ENCODE measurements at regions not wholly inside any gene's neighbourhood (a gene's known extent, or its start where the extent isn't known, plus 50 kb on each side); places are given as distances from the start of the nearest gene placed in this dataset.

GRCh38 chr21:23083242-23083641 is 2085.0 kb downstream of the NCAM2 start:
- peaks cover 9% of the 10 kb centered on the region for H3K9me3 ChIP-seq (ENCODE audit: control insufficient read depth, insufficient read depth, low read length)
- H3K27ac ChIP-seq (ENCODE audit: low read depth, low read length) = no peak overlapping the region
- H3K36me3 ChIP-seq (ENCODE audit: control insufficient read depth, insufficient read depth, low read length) = no peaks in the 10 kb centered on the region

GRCh38 chr21:23093259-23093658 is 2095.1 kb downstream of the NCAM2 start:
- Histone ChIP-seq H3K9me3 (ENCODE audit: control insufficient read depth, insufficient read depth, low read length) (peaks cover 35% of the 10 kb centered on the region), H3K9ac (ENCODE audit: low read depth, low read length) (no peak overlapping the region), H3K4me1 (ENCODE audit: control insufficient read depth, insufficient read depth, low read length) (no peaks in the 10 kb centered on the region), H3K27me3 (ENCODE audit: control insufficient read depth, insufficient read depth, low read length) (no peaks in the 10 kb centered on the region), H3K4me3 (ENCODE audit: low read depth, low read length) (no peak overlapping the region), H3K27ac (ENCODE audit: low read depth, low read length) (no peak overlapping the region), H3K36me3 (ENCODE audit: control insufficient read depth, insufficient read depth, low read length) (no peaks in the 10 kb centered on the region)

More at GRCh38 chr21:23083242-23083641, 2085.0 kb downstream of the NCAM2 start:
- no peaks in the 10 kb centered on the region for H3K27me3 ChIP-seq (ENCODE audit: control insufficient read depth, insufficient read depth, low read length)
- no peak overlapping the region for H3K4me3 ChIP-seq (ENCODE audit: low read depth, low read length)
- H3K9ac ChIP-seq (ENCODE audit: low read depth, low read length) = no peak overlapping the region
- no peaks in the 10 kb centered on the region for H3K4me1 ChIP-seq (ENCODE audit: control insufficient read depth, insufficient read depth, low read length)

GRCh38 chr21:23099185-23099584 is 2101.0 kb downstream of the NCAM2 start:
- H3K36me3 ChIP-seq (ENCODE audit: control insufficient read depth, insufficient read depth, low read length) = no peaks in the 10 kb centered on the region
- no peak overlapping the region for H3K27ac ChIP-seq (ENCODE audit: low read depth, low read length)
- no peaks in the 10 kb centered on the region for H3K4me1 ChIP-seq (ENCODE audit: control insufficient read depth, insufficient read depth, low read length)
- H3K9me3 ChIP-seq (ENCODE audit: control insufficient read depth, insufficient read depth, low read length) = peaks cover 30% of the 10 kb centered on the region
- no peak overlapping the region for H3K9ac ChIP-seq (ENCODE audit: low read depth, low read length)
- H3K4me3 ChIP-seq (ENCODE audit: low read depth, low read length) = no peak overlapping the region
- H3K27me3 ChIP-seq (ENCODE audit: control insufficient read depth, insufficient read depth, low read length) = no peaks in the 10 kb centered on the region

GRCh38 chr21:23101111-23101510 is 2102.9 kb downstream of the NCAM2 start:
- Histone ChIP-seq H3K4me1 (ENCODE audit: control insufficient read depth, insufficient read depth, low read length) (no peaks in the 10 kb centered on the region), H3K4me3 (ENCODE audit: low read depth, low read length) (no peak overlapping the region), H3K27ac (ENCODE audit: low read depth, low read length) (no peak overlapping the region), H3K36me3 (ENCODE audit: control insufficient read depth, insufficient read depth, low read length) (no peaks in the 10 kb centered on the region), H3K27me3 (ENCODE audit: control insufficient read depth, insufficient read depth, low read length) (no peaks in the 10 kb centered on the region), H3K9me3 (ENCODE audit: control insufficient read depth, insufficient read depth, low read length) (peaks cover 33% of the 10 kb centered on the region), H3K9ac (ENCODE audit: low read depth, low read length) (no peak overlapping the region)

GRCh38 chr21:23108533-23108932 is 2110.3 kb downstream of the NCAM2 start:
- Histone ChIP-seq H3K4me3 (ENCODE audit: low read depth, low read length) (no peak overlapping the region), H3K27me3 (ENCODE audit: control insufficient read depth, insufficient read depth, low read length) (no peaks in the 10 kb centered on the region), H3K4me1 (ENCODE audit: control insufficient read depth, insufficient read depth, low read length) (no peaks in the 10 kb centered on the region), H3K36me3 (ENCODE audit: control insufficient read depth, insufficient read depth, low read length) (no peaks in the 10 kb centered on the region), H3K9ac (ENCODE audit: low read depth, low read length) (no peak overlapping the region), H3K9me3 (ENCODE audit: control insufficient read depth, insufficient read depth, low read length) (peaks cover 10% of the 10 kb centered on the region), H3K27ac (ENCODE audit: low read depth, low read length) (no peak overlapping the region)

- H3K4me1 ChIP-seq (ENCODE audit: control insufficient read depth, insufficient read depth, low read length) = no peaks in the 10 kb centered on the region
- H3K27ac ChIP-seq (ENCODE audit: low read depth, low read length) = no peak overlapping the region
- H3K9me3 ChIP-seq (ENCODE audit: control insufficient read depth, insufficient read depth, low read length) = peaks cover 4% of the 10 kb centered on the region
- no peaks in the 10 kb centered on the region for H3K27me3 ChIP-seq (ENCODE audit: control insufficient read depth, insufficient read depth, low read length)
- H3K9ac ChIP-seq (ENCODE audit: low read depth, low read length) = no peak overlapping the region
- H3K36me3 ChIP-seq (ENCODE audit: control insufficient read depth, insufficient read depth, low read length) = no peaks in the 10 kb centered on the region
- H3K4me3 ChIP-seq (ENCODE audit: low read depth, low read length) = no peak overlapping the region
These were observed 2112.9 kb downstream of the NCAM2 start for GRCh38 chr21:23111070-23111600.

GRCh38 chr21:23119491-23119890 is 2121.3 kb downstream of the NCAM2 start:
- Histone ChIP-seq H3K4me3 (ENCODE audit: low read depth, low read length) (no peak overlapping the region), H3K27me3 (ENCODE audit: control insufficient read depth, insufficient read depth, low read length) (no peaks in the 10 kb centered on the region), H3K36me3 (ENCODE audit: control insufficient read depth, insufficient read depth, low read length) (no peaks in the 10 kb centered on the region), H3K27ac (ENCODE audit: low read depth, low read length) (no peak overlapping the region), H3K4me1 (ENCODE audit: control insufficient read depth, insufficient read depth, low read length) (no peaks in the 10 kb centered on the region), H3K9me3 (ENCODE audit: control insufficient read depth, insufficient read depth, low read length) (no peaks in the 10 kb centered on the region), H3K9ac (ENCODE audit: low read depth, low read length) (no peak overlapping the region)

- Histone ChIP-seq H3K27me3 (ENCODE audit: control insufficient read depth, insufficient read depth, low read length) (no peaks in the 10 kb centered on the region), H3K4me3 (ENCODE audit: low read depth, low read length) (no peak overlapping the region), H3K9me3 (ENCODE audit: control insufficient read depth, insufficient read depth, low read length) (no peaks in the 10 kb centered on the region), H3K36me3 (ENCODE audit: control insufficient read depth, insufficient read depth, low read length) (no peaks in the 10 kb centered on the region), H3K27ac (ENCODE audit: low read depth, low read length) (no peak overlapping the region), H3K9ac (ENCODE audit: low read depth, low read length) (no peak overlapping the region), H3K4me1 (ENCODE audit: control insufficient read depth, insufficient read depth, low read length) (no peaks in the 10 kb centered on the region)
These were observed 2129.8 kb downstream of the NCAM2 start for GRCh38 chr21:23127973-23128372.

- Histone ChIP-seq H3K4me3 (ENCODE audit: low read depth, low read length) (no peak overlapping the region), H3K4me1 (ENCODE audit: control insufficient read depth, insufficient read depth, low read length) (no peaks in the 10 kb centered on the region), H3K9me3 (ENCODE audit: control insufficient read depth, insufficient read depth, low read length) (no peaks in the 10 kb centered on the region; the same call in 1 of the 2 replicates), H3K27me3 (ENCODE audit: control insufficient read depth, insufficient read depth, low read length) (no peaks in the 10 kb centered on the region), H3K27ac (ENCODE audit: low read depth, low read length) (no peak overlapping the region), H3K9ac (ENCODE audit: low read depth, low read length) (no peak overlapping the region), H3K36me3 (ENCODE audit: control insufficient read depth, insufficient read depth, low read length) (no peaks in the 10 kb centered on the region)
These were observed 2132.1 kb downstream of the NCAM2 start for GRCh38 chr21:23130308-23130707.

GRCh38 chr21:23131177-23131576 is 2133.0 kb downstream of the NCAM2 start:
- H3K27ac ChIP-seq (ENCODE audit: low read depth, low read length) = no peak overlapping the region
- no peak overlapping the region for H3K4me3 ChIP-seq (ENCODE audit: low read depth, low read length)
- no peaks in the 10 kb centered on the region for H3K4me1 ChIP-seq (ENCODE audit: control insufficient read depth, insufficient read depth, low read length)
- no peaks in the 10 kb centered on the region; the same call in 1 of the 2 replicates for H3K9me3 ChIP-seq (ENCODE audit: control insufficient read depth, insufficient read depth, low read length)
- no peaks in the 10 kb centered on the region for H3K27me3 ChIP-seq (ENCODE audit: control insufficient read depth, insufficient read depth, low read length)
- no peak overlapping the region for H3K9ac ChIP-seq (ENCODE audit: low read depth, low read length)
- no peaks in the 10 kb centered on the region for H3K36me3 ChIP-seq (ENCODE audit: control insufficient read depth, insufficient read depth, low read length)

- H3K4me1 ChIP-seq (ENCODE audit: control insufficient read depth, insufficient read depth, low read length) = no peaks in the 10 kb centered on the region
- no peak overlapping the region for H3K9ac ChIP-seq (ENCODE audit: low read depth, low read length)
- H3K9me3 ChIP-seq (ENCODE audit: control insufficient read depth, insufficient read depth, low read length) = peaks cover 36% of the 10 kb centered on the region
- no peak overlapping the region for H3K27ac ChIP-seq (ENCODE audit: low read depth, low read length)
- no peak overlapping the region for H3K4me3 ChIP-seq (ENCODE audit: low read depth, low read length)
- H3K36me3 ChIP-seq (ENCODE audit: control insufficient read depth, insufficient read depth, low read length) = no peaks in the 10 kb centered on the region
- H3K27me3 ChIP-seq (ENCODE audit: control insufficient read depth, insufficient read depth, low read length) = no peaks in the 10 kb centered on the region
These were observed 2140.6 kb downstream of the NCAM2 start for GRCh38 chr21:23138797-23139196.

GRCh38 chr21:23152130-23152529 is 2153.9 kb downstream of the NCAM2 start:
- H3K27ac ChIP-seq (ENCODE audit: low read depth, low read length) = no peak overlapping the region
- no peaks in the 10 kb centered on the region for H3K9me3 ChIP-seq (ENCODE audit: control insufficient read depth, insufficient read depth, low read length)
- H3K4me1 ChIP-seq (ENCODE audit: control insufficient read depth, insufficient read depth, low read length) = no peaks in the 10 kb centered on the region
- H3K27me3 ChIP-seq (ENCODE audit: control insufficient read depth, insufficient read depth, low read length) = no peaks in the 10 kb centered on the region
- H3K9ac ChIP-seq (ENCODE audit: low read depth, low read length) = no peak overlapping the region
- H3K36me3 ChIP-seq (ENCODE audit: control insufficient read depth, insufficient read depth, low read length) = no peaks in the 10 kb centered on the region
- no peak overlapping the region for H3K4me3 ChIP-seq (ENCODE audit: low read depth, low read length)
